ENCODE measurements at regions not wholly inside any gene's neighbourhood (a gene's known extent, or its start where the extent isn't known, plus 50 kb on each side); places are given as distances from the start of the nearest gene placed in this dataset.
"Not testable (repeated sequence)": the region's sequence is repeated elsewhere in the genome, so short reads cannot be mapped to it uniquely, and the experiment has no call there.

DNA sequence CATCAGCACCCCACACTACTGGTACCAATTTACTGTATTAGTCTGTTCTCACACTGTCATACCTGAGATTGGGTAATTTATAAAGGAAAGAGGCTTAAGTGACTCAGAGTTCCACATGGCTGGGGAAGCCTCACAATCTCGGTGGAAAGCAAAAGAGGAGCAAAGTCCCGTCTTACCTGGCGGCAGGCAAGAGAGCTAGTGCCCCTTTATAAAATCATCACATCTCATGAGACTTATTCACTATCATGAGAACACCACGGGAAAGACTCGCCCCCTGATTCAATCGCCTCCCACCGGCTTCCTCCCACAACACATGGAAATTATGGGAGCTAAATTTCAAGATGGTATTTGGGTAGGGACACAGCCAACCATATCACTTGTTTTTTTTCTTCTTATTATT, 717.2 kb downstream of the TRIB2 start:
- DNase-seq = no peak

DNA sequence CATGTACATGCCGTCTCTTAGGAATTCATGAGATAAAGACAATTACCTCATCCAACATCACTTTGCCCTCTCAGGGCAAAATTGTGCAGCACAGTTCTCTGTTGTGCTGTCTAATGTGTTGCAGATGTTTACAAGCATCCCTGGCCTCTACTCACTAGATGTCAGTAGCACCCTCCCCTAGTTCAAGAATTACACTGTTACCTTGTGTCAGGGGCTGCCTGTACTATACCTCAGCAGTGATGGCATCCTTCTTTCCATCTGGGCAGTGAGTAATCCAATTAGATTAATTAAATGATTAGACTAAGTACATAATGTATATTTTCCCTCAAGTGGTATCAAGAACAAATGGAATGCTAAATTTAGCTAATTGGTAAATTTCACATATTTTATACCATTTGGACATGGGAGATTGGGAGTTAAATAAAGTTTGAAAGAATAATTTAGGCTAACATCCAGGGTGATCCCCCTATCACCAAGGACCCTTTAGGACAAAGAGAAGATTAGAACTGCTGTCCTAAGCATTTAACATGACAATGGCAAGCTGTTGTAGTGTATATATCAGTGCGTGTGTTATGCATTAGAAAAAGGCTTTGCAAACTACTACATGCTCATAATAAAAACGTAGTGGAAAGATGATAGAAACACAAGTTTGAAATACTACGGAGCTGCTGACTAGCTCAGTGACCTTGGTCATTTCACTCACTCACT, 727.0 kb downstream of the TRIB2 start:
- DNase-seq = not testable (repeated sequence)

DNA sequence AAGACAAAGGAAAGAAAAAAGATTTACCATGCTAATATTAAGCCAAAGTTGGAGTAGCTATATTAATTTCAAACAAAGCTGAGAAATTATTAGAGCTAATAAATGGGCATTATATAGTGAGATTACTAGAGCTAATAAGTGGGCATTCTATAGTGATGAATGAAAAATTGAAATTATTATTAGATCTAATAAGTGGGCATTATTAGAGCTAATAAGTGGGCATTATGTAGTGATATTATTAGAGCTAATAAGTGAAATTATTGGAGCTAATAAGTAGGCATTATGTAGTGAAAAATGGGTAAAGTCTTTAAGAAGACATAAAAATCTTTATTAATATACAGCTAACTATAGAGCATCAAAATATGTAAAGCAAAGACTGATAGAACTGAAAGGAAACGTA, 745.7 kb downstream of the TRIB2 start:
- DNase-seq = no peak

DNA sequence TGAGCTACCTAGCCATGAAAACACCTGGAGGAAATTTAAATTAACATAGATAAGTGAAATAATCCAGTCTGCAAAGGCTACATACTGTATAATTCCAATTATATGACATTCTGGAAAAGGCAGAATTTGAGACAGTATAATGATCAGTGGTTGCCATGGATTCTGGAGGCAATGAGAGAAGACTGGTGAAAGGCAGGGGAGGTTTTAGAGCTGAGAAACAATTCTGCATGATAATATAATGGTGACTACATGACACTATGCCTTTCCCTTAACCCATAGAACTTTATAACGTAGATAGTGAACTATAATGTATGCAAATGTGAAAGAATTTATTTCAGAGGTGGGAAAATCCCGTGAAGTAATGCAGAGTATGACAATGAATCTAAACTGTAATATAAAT, 749.3 kb downstream of the TRIB2 start:
- no peak for DNase-seq

DNA sequence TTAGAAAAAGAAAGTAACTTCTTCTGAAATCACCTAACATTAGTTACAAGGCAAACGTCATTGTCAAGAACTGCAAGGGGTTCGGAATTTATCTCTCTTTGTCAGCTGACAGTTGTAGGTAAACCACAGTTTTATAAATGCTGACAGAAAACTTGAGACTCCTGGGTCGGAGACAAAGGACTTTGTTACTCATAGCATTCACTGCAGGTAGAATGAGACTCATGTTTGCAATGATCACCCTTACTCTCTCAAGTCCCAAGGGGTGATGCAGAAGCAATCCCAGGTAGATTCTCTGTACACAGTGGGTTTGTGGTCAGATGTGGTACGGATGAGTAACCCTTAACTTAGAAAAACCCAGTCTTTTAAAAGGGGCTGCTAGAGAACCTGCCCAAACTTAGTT, 757.8 kb downstream of the TRIB2 start:
- no peak for DNase-seq

DNA sequence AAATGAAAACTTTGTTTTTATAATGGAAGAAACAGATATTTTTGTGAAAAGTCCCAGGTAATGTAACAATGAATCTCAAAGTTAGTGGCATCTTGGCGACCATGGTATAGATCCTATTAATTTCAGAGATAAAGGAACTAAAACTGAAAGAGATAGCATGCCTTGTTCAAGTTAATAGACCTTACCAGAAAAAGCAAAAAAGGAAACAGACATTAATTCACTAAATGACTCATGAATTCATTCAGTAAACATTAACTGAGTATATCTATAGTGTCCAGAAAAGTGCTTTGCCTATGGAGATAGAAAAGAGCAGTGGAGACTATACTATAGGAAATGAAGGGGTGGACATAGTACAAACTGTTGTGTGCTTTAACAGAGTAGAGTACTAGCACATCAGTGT, 763.3 kb downstream of the TRIB2 start:
- DNase-seq = no peak

DNA sequence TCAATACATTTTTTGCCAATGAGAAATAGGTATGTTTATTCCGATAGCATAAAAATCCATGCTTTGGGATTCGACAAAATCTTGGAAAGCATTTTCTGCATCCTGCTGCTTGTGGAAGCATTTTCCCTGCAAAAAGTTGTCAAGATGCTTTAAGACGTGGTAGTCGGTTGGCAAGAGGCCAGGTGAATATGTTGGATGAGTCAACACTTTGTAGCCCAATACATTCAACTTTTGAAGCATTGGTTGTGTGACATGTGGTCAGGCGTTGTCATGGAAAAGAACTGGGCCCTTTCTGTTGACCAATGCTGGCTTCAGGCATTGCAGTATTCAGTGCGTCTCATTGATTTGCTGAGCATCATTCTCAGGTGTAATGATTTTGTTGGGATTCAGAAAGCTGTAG, 764.5 kb downstream of the TRIB2 start:
- no peak for DNase-seq

DNA sequence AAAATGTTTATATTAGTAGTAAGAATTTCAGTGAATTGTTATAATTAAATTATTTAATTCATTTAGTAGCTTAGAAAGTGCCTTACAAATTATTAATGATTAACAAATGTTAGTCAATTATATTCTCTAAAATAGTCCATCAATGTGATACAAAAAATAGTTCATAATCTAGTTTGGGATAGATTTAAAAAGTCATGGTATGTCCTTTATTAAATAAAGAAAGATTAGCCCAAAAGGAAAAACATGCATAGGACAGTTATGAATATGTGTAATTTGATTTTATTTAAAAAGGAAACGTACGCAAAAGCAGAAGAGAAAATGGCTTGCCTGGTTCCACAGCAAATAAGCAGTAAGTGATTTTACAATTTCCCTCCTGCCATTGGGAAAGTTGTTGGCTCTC, 768.5 kb downstream of the TRIB2 start:
- no peak for DNase-seq

DNA sequence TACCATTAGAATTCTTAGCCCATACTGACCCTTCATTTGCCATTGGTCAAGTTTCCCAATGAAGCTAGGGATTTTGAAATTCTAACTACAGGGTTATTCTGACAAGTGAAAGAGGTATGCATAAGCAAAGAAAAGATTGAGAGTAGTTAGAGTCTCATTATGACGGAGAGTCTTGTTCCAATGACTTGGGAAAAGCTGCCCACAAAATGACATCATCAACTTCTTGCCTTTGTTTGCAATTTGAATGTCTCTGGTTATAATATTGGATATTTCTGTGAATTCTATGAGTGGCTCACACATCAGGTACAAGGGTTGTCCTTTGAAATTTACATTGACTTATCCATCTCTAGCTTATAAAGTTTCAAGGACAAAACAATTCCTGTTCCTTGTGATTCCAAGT, 772.2 kb downstream of the TRIB2 start:
- DNase-seq = no peak

DNA sequence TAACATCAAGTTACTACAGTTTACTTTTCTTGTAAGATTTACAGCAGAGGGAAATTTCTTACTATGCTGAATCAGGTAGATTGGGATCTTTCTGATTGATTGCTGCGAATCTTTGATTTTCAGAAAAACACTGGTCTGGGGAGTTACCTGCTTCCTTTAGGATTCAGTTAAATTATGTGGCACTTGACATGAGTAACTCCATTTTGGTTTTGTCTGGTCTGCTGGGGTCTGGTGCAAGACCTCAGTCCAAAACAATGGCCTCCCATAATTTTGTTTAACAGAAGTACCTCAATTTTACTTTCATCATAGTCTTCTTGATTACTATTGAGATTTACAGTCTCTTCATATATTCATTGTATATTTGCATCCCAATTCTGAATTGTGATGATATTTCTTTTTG, 775.5 kb downstream of the TRIB2 start:
- DNase-seq = no peak

DNA sequence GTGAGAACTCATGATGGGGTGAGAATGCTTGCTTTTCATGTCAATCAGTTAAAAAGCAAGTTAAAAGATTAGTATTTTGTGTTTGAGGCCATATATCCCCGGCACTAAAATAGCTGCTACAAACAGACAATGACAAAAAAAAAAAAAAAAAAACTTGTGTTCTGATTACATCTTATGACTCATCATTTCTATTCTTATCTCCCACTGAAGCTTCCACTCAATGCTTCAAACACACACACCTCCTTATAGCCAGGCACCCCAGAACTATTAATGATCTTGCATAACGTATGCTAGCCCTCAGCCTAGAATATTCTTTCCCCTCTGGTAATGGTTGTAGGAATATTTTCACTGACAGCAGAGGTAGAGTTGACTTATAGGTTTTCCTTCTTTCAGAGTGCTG, 778.3 kb downstream of the TRIB2 start:
- no peak for DNase-seq

DNA sequence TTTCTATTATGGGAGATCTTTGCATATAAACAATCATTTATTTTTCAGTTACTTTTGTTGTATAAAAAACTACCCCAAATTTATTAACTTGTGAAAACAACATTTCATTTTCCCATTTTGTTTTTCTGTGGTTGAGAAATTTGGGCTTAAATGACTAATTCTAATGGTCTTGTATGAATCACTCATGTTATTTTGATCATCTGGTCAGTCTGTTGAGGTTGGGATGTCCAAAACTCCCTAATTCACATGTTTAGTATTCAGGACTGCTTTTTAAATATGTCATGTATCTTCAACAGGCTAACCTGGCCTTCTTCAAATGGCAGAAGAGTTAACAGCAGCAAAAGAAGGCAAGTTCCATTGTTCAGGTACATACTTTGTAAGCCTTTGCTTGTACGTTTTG, 788.1 kb downstream of the TRIB2 start:
- no peak for DNase-seq

DNA sequence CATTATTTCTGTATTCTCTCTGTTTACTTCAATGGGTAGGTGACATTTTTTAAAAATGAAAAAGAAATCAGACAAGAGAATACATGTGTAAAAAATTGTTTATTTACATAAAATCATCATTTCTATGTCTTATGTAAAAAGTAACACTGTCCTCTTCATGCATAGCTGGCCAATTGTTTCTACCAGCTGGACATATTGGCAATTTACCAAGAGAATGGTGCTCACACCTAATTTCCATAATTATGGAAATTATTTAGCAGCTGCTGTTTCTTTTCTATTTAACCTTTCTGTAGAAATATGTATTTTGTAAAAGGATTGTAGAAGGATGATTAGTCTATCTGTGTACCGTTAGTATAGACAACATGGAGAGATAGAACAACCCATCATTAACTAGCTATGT, 791.9 kb downstream of the TRIB2 start:
- DNase-seq = no peak

DNA sequence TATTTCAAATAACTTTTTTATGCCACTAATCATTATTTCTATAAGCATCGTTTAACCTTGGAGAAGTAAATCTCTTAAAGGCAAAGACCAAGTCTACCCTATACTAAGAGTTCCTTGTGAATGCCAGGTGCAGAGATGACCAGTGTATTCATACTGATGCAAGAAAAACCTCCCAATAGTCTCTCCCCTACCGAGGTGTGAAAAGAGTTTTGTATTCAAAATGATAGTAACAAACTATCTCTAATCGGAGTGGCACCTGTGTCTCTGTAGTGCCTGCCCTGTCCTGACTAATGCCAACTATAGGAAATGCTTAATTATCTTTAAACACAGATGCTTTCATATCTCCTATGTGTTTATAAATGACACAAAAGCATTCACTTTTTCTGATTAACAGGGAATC, 798.5 kb downstream of the TRIB2 start:
- no peak for DNase-seq

DNA sequence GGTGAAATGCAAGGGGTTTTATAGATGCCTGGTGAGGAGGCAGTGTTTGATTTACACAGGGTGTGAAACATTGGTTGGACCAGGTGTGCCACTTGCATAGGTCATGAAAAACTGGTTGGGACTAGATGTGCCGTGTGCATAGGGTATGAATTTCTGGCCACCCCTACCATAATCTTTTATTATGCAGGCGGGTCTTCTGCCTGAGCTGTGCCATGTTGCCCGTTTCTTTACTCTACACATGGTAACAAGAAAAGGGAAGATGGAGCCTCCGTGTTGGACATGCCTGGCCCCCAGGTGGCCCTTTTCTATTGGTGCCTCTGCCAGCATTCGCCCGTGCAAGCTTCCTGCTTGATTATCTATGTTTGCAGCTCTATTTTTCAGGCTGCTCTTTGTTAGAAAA, 805.4 kb downstream of the TRIB2 start:
- DNase-seq = no peak

DNA sequence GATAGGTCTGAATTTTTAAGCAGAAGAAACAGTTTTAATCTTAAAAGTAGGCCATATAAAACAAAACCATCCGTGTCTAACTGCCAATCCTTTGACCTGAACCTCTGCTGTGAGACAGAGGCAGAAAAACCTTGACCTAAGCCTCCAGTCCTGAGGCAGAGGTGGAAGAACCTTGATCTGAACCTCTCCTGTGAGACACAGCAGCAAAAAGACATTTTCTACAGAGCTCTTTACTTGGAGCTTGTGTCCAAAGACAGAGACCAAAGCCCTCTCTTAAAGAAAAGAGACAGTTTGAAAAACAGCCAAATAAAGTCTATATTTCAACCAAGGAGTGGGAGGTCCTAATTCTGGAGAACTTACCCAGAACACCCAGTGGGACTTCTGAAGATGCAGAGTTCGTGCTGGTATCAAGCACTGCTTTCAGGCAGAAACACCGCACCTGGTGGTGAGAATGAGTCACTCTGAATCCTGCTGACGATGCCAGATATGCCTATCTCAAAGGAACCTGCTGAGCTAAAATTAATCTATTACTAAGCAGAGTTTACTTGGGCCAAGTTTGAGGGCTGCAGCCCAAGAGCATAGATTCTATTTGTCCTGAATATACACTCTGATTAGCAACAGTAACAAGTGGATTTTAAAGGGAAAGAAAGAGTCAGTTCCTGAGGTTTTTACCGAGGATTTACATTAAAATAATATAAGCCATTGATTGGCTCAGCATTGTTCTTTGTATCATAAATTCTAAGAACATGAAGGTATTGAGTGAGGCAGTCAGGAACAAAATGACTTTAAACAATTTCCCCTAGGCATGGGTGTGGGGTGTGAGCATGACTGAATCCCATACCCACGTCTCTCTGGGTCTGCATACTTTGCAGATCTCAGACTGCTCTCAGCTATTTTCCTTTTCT, 806.4 kb downstream of the TRIB2 start:
- DNase-seq = no peak

DNA sequence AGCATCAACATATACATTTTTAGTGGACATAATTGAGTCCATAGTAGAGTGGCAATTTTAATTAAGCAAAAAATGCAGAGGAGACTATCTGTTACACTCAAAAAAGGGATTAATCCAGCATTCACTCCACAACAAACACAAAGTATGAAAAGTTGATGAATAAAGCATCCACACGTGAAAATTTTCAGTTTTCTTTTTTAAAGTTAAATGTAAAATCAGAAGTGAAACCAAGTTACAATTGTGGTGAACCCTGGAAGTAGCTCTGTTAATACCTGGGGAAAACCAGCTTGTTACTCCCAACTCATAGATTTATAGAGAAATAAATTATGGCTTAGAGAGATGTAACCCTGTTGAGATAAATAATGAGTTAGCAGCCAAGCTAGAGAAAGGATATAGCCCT, 807.8 kb downstream of the TRIB2 start:
- no peak for DNase-seq

DNA sequence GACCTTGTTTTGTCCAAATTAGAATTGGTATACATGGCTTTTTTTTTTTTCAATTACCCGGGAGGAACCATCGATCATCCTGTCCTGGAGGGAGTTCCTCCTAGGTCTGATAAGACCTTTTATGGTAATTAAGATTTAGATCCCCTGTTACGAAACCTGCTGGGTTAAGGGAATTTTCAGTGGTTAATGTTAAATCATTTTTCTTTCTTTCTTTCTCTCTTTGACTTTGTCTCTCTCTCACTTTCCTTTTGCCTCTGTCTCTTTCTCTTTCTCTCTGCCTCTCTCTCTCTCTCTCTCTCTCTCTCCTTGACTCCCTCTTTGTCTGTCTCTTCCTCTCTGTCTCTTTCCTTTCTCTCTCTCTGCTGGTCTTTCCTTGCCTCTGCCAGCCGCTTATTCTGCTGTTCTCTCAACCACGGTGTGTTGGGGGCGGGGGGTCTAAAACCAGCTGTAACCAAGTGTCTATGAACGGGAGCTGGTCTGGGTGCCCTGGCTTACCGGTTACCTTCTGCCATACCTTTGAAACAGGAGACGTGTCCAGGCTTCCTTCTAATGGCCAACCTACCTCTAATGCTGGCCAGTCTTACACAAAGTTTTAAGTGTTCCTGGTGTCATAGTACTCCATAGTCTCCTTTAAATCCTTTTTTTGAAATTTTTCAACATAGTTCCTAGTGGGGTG, 815.1 kb downstream of the TRIB2 start:
- DNase-seq = not testable (repeated sequence)

DNA sequence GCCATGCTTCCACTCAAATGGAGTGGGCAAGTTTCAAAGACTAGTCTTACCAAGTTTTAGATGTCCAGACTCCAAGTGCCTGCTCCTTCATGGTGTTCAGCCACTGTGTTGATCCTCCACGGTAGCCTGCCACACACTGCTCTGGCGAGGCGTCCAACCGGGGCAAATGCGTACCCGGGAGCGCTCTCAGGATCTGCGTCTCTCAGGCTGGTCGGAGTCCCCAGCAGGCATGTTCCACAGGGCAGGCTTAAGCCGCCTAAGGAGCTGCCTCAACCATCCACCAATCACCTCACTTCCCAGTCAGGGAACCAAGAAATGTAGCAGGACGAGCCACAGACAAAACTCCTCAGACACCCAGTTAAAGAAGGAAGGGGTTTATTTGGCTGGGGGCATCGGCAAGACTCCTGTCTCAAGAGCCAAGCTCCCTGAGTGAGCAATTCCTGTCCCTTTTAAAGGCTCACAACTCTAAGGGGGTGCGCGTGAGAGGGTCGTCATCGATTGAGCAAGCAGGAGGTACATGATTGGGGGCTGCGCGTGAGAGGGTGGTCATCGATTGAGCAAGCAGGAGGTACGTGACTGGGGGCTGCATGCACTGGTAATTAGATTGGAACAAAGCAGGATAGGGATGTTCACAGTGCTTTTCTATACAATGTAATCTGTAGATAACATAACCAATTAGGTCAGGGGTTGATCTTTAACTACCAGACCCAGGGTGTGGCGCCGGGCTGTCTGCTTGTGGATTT, 816.2 kb downstream of the TRIB2 start:
- DNase-seq = not testable (repeated sequence)

DNA sequence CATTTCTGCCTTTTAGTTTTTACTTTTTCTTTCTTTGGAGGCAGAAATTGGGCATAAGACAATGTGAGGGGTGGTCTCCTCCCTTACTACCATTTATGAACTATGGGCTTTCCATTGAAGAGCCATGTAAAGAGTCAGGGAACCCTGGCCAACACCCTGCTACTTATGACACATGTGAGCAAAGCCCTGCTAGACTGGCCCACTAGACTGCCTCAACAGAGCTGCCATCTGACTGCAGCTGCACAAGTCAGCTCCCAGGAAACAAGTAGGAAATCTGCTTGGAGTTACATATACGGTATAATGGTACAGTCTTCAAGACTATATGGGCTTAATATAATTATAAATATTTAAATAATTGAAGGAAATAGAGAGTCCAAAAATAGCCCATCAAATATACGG, 816.8 kb downstream of the TRIB2 start:
- DNase-seq = no peak

DNA sequence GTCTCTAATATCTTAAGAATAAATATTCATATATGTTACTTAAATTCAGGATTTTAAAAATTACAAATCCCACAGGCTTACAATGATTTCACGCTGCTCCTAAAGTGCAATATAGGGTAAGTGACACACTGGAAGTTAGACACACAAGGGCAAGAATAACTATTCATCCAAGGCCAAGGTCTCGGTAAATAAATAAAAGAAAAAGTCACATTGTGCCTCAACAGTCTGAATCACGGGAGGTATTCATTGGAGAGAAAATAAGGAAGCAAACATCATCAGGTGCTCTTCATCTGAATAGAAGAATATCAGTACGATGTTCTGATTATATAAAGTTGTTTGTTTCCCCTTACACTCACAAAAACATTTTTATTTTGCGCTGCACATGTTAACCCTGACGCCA, 820.2 kb downstream of the TRIB2 start:
- no peak for DNase-seq

DNA sequence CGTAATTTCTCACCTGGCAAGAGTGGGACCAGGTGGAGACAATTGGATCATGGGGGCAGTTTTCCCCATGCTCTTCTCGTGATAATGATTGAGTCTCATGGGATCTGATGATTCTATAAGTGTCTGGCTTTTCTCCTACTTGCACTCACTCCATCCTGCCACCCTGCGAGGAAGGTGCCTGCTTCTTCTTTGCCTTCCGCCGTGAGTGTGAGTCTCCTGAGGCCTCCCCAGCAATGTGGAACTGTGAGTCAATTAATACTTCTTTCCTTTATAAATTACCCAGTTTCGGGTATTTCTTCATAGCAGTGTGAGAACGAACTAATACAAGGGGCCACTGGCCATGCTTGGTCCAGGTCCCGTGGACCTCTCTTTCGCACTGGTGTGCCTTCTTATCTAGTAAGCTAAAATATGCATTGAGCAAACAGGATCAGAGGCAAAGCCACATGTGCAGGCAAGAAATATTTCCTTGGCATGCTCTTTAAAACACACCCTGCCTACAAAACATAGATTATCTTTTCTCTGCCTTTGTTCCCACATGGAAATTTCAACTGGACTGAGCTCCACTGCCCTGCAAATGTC, 821.1 kb downstream of the TRIB2 start:
- DNase-seq = no peak

DNA sequence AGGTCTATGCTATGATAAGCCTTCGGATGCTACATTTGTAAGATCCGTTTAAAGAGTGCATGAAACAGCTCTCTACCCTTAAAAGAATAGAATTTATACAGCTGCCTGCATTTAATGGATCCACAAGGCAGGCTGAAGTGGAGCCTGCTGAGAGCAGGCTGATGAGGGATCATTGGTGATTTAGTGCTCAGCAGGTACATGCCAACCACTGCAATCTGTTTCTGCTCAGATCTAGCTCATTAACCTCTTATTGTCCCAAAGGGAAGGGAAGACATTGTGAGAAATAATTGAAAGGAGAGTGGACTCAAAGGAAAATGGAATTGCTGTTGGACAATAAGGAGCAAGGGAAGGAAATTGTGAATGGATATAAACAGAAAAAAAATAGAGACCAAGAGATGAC, 822.6 kb downstream of the TRIB2 start:
- DNase-seq = no peak
